ENCODE measurements at regions not wholly inside any gene's neighbourhood (a gene's known extent, or its start where the extent isn't known, plus 50 kb on each side); places are given as distances from the start of the nearest gene placed in this dataset.
A peak's percentile ranks its signal among the peaks of the same experiment; 100 is the strongest.

GRCh38 chr2:103887625-103888024, 966.3 kb upstream of the POU3F3 start:
- DNase-seq (ENCODE audit: low read depth in 1 of 2, low spot score in 1 of 2): no peak
- TF ChIP-seq JUND (IDR thresholded peaks at IDR 0.05; ENCODE audit: low read depth): no peak
- in situ Hi-C loops (cut with HindIII; ENCODE audit: low pct_unique_long_range_greater_than_20kb, low sequenced_read_pairs): no loop called here

GRCh38 chr2:103896182-103896581, 957.7 kb upstream of the POU3F3 start:
- DNase-seq (ENCODE audit: low read depth in 1 of 2, low spot score in 1 of 2): no peak
- in situ Hi-C loops (cut with HindIII; ENCODE audit: low pct_unique_long_range_greater_than_20kb, low sequenced_read_pairs): no loop called here
- TF ChIP-seq JUND (IDR thresholded peaks at IDR 0.05; ENCODE audit: low read depth): no peak

GRCh38 chr2:103898561-103898960, 955.4 kb upstream of the POU3F3 start:
- DNase-seq (ENCODE audit: low read depth in 1 of 2, low spot score in 1 of 2): no peak
- TF ChIP-seq JUND (IDR thresholded peaks at IDR 0.05; ENCODE audit: low read depth): no peak
- in situ Hi-C loops (cut with HindIII; ENCODE audit: low pct_unique_long_range_greater_than_20kb, low sequenced_read_pairs): no loop called here

- no peak for TF ChIP-seq JUND (IDR thresholded peaks at IDR 0.05; ENCODE audit: low read depth)
- DNase-seq (ENCODE audit: low read depth in 1 of 2, low spot score in 1 of 2): no peak
- in situ Hi-C loops (cut with HindIII; ENCODE audit: low pct_unique_long_range_greater_than_20kb, low sequenced_read_pairs): no loop called here
Observed at GRCh38 chr2:103902347-103902746, 951.6 kb upstream of the POU3F3 start.

GRCh38 chr2:103921161-103921560, 932.8 kb upstream of the POU3F3 start:
- DNase-seq (ENCODE audit: low read depth in 1 of 2, low spot score in 1 of 2): no peak
- in situ Hi-C loops (cut with HindIII; ENCODE audit: low pct_unique_long_range_greater_than_20kb, low sequenced_read_pairs): no loop called here
- no peak for TF ChIP-seq JUND (IDR thresholded peaks at IDR 0.05; ENCODE audit: low read depth)

GRCh38 chr2:103942199-103942598, 911.7 kb upstream of the POU3F3 start:
- TF ChIP-seq JUND (IDR thresholded peaks at IDR 0.05; ENCODE audit: low read depth): no peak
- DNase-seq (ENCODE audit: low read depth in 1 of 2, low spot score in 1 of 2): no peak
- in situ Hi-C loops (cut with HindIII; ENCODE audit: low pct_unique_long_range_greater_than_20kb, low sequenced_read_pairs): no loop called here

GRCh38 chr2:103945083-103945482, 908.8 kb upstream of the POU3F3 start:
- no peak for TF ChIP-seq JUND (IDR thresholded peaks at IDR 0.05; ENCODE audit: low read depth)
- no peak for DNase-seq (ENCODE audit: low read depth in 1 of 2, low spot score in 1 of 2)
- in situ Hi-C loops (cut with HindIII; ENCODE audit: low pct_unique_long_range_greater_than_20kb, low sequenced_read_pairs): no loop called here

GRCh38 chr2:103959174-103960128, 894.5 kb upstream of the POU3F3 start:
- no peak for TF ChIP-seq JUND (IDR thresholded peaks at IDR 0.05; ENCODE audit: low read depth)
- in situ Hi-C loops (cut with HindIII; ENCODE audit: low pct_unique_long_range_greater_than_20kb, low sequenced_read_pairs): no loop called here
- DNase-seq (ENCODE audit: low read depth in 1 of 2, low spot score in 1 of 2): peak; percentile 18 to 68

GRCh38 chr2:103960129-103960513, 893.8 kb upstream of the POU3F3 start:
- no peak for DNase-seq (ENCODE audit: low read depth in 1 of 2, low spot score in 1 of 2)
- TF ChIP-seq JUND (IDR thresholded peaks at IDR 0.05; ENCODE audit: low read depth): no peak
- in situ Hi-C loops (cut with HindIII; ENCODE audit: low pct_unique_long_range_greater_than_20kb, low sequenced_read_pairs): no loop called here

- no peak for DNase-seq (ENCODE audit: low read depth in 1 of 2, low spot score in 1 of 2)
- TF ChIP-seq JUND (IDR thresholded peaks at IDR 0.05; ENCODE audit: low read depth): no peak
- in situ Hi-C loops (cut with HindIII; ENCODE audit: low pct_unique_long_range_greater_than_20kb, low sequenced_read_pairs): no loop called here
Observed at GRCh38 chr2:103960951-103961350, 893.0 kb upstream of the POU3F3 start.

- DNase-seq (ENCODE audit: low read depth in 1 of 2, low spot score in 1 of 2): no peak
- in situ Hi-C loops (cut with HindIII; ENCODE audit: low pct_unique_long_range_greater_than_20kb, low sequenced_read_pairs): no loop called here
- TF ChIP-seq JUND (IDR thresholded peaks at IDR 0.05; ENCODE audit: low read depth): no peak
Observed at GRCh38 chr2:103961862-103962261, 892.1 kb upstream of the POU3F3 start.

GRCh38 chr2:103962670-103963069, 891.2 kb upstream of the POU3F3 start:
- no peak for TF ChIP-seq JUND (IDR thresholded peaks at IDR 0.05; ENCODE audit: low read depth)
- DNase-seq (ENCODE audit: low read depth in 1 of 2, low spot score in 1 of 2): no peak
- in situ Hi-C loops (cut with HindIII; ENCODE audit: low pct_unique_long_range_greater_than_20kb, low sequenced_read_pairs): no loop called here

- DNase-seq (ENCODE audit: low read depth in 1 of 2, low spot score in 1 of 2): no peak
- in situ Hi-C loops (cut with HindIII; ENCODE audit: low pct_unique_long_range_greater_than_20kb, low sequenced_read_pairs): no loop called here
- no peak for TF ChIP-seq JUND (IDR thresholded peaks at IDR 0.05; ENCODE audit: low read depth)
Observed at GRCh38 chr2:103963146-103963725, 890.7 kb upstream of the POU3F3 start.
